Activated B cell treated with CpG ODN at 0.5 μM for 24 hours (primary cell): ENCODE measurements at regions not wholly inside any gene's neighbourhood (a gene's known extent, or its start where the extent isn't known, plus 50 kb on each side); places are given as distances from the start of the nearest gene placed in this dataset.
"Not testable (repeated sequence)": the region's sequence is repeated elsewhere in the genome, so short reads cannot be mapped to it uniquely, and the experiment has no call there.

Source experiments
- ATAC-seq: fragments of 200-7000 bp; cut with Tn5 transposase; one replicate; pipeline ENCODE4 v1.10.0; 2021; ENCODE audit warnings: low read depth, mild to moderate bottlenecking, moderate library complexity
- CTCF ChIA-PET: fragments of 350-600 bp; sonication (Branson Sonifier 250); formaldehyde crosslinking; loops from one replicate; lab custom pipeline; 2021; ENCODE audit warnings: antibody characterized with exemption; lab: Charles Lee
- POLR2A ChIA-PET: fragments of 350-600 bp; sonication (Branson Sonifier 250); formaldehyde crosslinking; loops from one replicate; lab custom pipeline; 2021; ENCODE audit warnings: antibody characterized with exemption; lab: Charles Lee
- DNase-seq: peaks from one replicate; pipeline ENCODE4 v3.0.0; 2022
- H3K27ac Mint-ChIP-seq: one replicate; pipeline ENCODE4 v1.8.0; 2020; ENCODE audit warnings: mixed read lengths
- H3K27me3 Mint-ChIP-seq: one replicate; pipeline ENCODE4 v1.8.0; 2021; ENCODE audit warnings: mixed read lengths
- H3K36me3 Mint-ChIP-seq: one replicate; pipeline ENCODE4 v1.8.0; 2021; ENCODE audit warnings: low read depth, mixed read lengths
- H3K4me1 Mint-ChIP-seq: one replicate; pipeline ENCODE4 v1.8.0; 2021; ENCODE audit warnings: mixed read lengths
- H3K4me3 Mint-ChIP-seq: one replicate; pipeline ENCODE4 v1.8.0; 2020; ENCODE audit warnings: mild to moderate bottlenecking, mixed read lengths
- H3K9me3 Mint-ChIP-seq: one replicate; pipeline ENCODE4 v1.8.0; 2020; ENCODE audit warnings: mixed read lengths
- intact Hi-C: fragments of 100-400 bp; cut with micrococcal nuclease; formaldehyde crosslinking; loops from one replicate; pipeline ENCODE4 v1.15.1; 2024
- TF ChIP-seq, protein P1 (sequence below): fragments of 200-600 bp; IDR thresholded peaks from one replicate; pipeline ENCODE4 v1.8.0; 2022; ENCODE audit warnings: antibody characterized with exemption, mild to moderate bottlenecking

DNA sequence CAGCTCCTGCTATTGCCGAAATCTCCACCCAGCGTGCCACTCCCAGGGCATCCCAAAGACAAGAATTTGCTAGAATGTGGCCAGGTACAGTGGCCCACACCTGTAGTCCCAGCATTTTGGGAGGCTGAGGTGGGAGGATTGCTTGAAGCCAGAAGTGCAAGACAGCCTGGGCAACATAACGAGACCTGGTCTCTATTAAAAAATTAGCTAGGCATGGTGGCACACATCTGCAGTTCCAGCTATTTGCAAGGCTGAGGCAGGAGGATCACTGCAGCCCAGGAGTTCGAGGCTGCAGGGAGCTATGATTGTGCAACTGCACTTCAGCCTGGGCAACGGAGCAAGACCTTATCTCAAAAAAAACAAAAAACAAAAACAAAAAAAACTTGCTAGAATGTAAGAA is 73.3 kb upstream of the LYZL2 start:
- Mint-ChIP-seq H3K4me3 (no peak overlapping the region), H3K9me3 (no peaks in the 10 kb centered on the region), H3K36me3 (no peaks in the 10 kb centered on the region), H3K27ac (no peak overlapping the region), H3K4me1 (peaks cover 64% of the 10 kb centered on the region), H3K27me3 (no peaks in the 10 kb centered on the region)
- POLR2A ChIA-PET, result no interaction called here
- CTCF ChIA-PET, result interaction anchor here (1.0 to 5.7 kb wide), 2 partner anchors 13 to 16 kb away, joined by 3 to 42 read pairs; no protein-coding TSS in a partner anchor
- DNase-seq, result no peak
- ATAC-seq, result no peak
- TF ChIP-seq, protein P1, sequence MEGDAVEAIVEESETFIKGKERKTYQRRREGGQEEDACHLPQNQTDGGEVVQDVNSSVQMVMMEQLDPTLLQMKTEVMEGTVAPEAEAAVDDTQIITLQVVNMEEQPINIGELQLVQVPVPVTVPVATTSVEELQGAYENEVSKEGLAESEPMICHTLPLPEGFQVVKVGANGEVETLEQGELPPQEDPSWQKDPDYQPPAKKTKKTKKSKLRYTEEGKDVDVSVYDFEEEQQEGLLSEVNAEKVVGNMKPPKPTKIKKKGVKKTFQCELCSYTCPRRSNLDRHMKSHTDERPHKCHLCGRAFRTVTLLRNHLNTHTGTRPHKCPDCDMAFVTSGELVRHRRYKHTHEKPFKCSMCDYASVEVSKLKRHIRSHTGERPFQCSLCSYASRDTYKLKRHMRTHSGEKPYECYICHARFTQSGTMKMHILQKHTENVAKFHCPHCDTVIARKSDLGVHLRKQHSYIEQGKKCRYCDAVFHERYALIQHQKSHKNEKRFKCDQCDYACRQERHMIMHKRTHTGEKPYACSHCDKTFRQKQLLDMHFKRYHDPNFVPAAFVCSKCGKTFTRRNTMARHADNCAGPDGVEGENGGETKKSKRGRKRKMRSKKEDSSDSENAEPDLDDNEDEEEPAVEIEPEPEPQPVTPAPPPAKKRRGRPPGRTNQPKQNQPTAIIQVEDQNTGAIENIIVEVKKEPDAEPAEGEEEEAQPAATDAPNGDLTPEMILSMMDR, result no peak
- intact Hi-C loops, result no loop called here

DNA sequence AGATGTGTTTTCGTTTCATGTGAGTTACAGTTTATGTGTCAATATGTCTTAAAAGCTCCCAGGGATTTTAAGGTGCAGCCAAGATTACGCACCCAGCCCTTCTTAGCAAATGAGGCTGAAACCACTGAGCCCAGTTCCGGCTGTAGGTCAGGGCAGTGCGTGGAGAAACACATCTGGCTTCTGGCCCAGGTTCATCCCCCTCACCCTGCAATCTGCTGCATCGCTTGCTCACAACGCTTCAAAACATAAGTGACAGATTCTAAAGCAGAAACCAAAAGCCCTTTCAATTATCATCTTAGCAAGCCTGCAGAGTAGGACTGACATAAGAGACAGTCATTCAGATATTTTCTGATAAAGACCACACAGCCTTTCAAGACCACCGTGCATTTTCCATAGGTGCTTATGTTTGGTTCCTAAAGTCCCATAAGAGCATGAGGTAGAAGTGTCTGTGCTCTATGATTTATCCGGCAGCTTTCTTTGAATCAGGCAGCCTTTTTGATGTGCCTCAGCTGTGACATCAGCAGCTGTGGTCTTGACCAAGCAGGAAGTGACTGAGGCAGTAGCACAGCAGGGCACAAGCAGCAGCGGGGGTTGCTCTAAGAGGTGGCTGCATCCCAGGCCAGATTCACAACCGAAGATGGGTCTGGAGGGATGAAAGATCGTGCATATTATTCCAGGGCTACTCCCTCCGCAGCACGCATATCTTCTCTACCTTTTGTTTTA is 72.1 kb upstream of the LYZL2 start:
- Mint-ChIP-seq H3K36me3 (no peaks in the 10 kb centered on the region), H3K27me3 (no peaks in the 10 kb centered on the region), H3K4me1 (peaks cover 64% of the 10 kb centered on the region), H3K4me3 (peak overlapping the region; percentile 74), H3K27ac (peak overlapping the region; percentile 86), H3K9me3 (no peaks in the 10 kb centered on the region)
- intact Hi-C loops, result loop anchor here (1.0 kb wide), 2 partner anchors 14 to 1059 kb away; no protein-coding TSS in a partner anchor
- DNase-seq (no peak), ATAC-seq (peak; percentile 61)
- ChIA-PET POLR2A (interaction anchor here (0.6 to 1.7 kb wide), 2 partner anchors 14 kb away, joined by 3 to 4 read pairs; no protein-coding TSS in a partner anchor), CTCF (interaction anchor here (5.7 kb wide), 1 partner anchor 15 kb away, joined by 42 read pairs; no protein-coding TSS in a partner anchor)
- TF ChIP-seq, protein P1, result no peak

DNA sequence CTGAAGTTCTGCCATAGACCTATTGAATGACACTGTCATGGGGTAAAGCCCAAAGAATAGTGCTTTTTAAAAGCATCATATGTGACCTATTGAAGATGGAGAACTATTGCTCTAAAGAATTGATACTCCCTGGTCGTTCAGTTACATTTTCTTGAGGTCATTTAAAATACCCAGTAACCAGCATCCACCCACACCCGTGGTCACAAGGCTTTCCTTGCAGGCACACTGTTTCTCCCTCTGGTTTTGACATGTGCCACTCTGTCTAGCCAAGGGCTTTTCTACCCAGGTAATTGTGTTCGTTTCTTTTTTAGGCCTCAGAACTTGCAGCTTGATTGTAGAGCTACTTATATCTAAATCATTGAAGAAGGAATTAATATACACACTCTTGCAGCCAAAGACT is 68.3 kb upstream of the LYZL2 start:
- no peaks in the 10 kb centered on the region for H3K36me3 Mint-ChIP-seq
- ChIA-PET POLR2A (no interaction called here), CTCF (interaction anchor here (2.3 kb wide), 1 partner anchor 10 kb away, joined by 7 read pairs; no protein-coding TSS in a partner anchor)
- H3K27ac Mint-ChIP-seq, result no peak overlapping the region
- no peaks in the 10 kb centered on the region for H3K9me3 Mint-ChIP-seq
- intact Hi-C loops, result no loop called here
- H3K4me1 Mint-ChIP-seq, result peaks cover 30% of the 10 kb centered on the region
- no peak for DNase-seq
- no peak for ATAC-seq
- TF ChIP-seq, protein P1, result no peak
- H3K27me3 Mint-ChIP-seq, result no peaks in the 10 kb centered on the region
- no peak overlapping the region for H3K4me3 Mint-ChIP-seq

DNA sequence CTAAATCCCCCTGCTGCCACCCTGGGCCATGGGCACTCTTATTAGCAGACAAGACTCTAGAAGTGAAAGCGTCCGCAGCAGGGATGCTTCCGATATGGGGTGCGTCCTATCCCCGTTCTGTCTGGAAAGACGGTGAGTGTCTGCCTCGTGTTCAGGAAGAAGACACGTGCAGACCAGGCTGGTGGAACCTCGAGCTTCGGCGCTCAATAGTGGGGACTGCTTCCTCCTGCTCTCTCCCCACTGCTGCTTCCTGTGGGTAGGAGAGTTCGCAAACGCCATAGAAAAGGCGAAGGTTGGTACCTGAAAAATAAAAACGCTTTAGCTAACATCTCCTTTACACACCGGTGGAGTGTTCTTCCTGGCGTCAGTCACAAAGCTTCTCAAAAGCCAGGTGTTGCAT is 67.7 kb upstream of the LYZL2 start:
- H3K27me3 Mint-ChIP-seq, POLR2A ChIA-PET, H3K4me3 Mint-ChIP-seq, ATAC-seq, H3K9me3 Mint-ChIP-seq, intact Hi-C loops, H3K36me3 Mint-ChIP-seq, DNase-seq, H3K27ac Mint-ChIP-seq: not testable (repeated sequence)
- peaks cover 27% of the 10 kb centered on the region for H3K4me1 Mint-ChIP-seq
- CTCF ChIA-PET, result interaction anchor here (2.3 kb wide), 1 partner anchor 10 kb away, joined by 7 read pairs; no protein-coding TSS in a partner anchor

DNA sequence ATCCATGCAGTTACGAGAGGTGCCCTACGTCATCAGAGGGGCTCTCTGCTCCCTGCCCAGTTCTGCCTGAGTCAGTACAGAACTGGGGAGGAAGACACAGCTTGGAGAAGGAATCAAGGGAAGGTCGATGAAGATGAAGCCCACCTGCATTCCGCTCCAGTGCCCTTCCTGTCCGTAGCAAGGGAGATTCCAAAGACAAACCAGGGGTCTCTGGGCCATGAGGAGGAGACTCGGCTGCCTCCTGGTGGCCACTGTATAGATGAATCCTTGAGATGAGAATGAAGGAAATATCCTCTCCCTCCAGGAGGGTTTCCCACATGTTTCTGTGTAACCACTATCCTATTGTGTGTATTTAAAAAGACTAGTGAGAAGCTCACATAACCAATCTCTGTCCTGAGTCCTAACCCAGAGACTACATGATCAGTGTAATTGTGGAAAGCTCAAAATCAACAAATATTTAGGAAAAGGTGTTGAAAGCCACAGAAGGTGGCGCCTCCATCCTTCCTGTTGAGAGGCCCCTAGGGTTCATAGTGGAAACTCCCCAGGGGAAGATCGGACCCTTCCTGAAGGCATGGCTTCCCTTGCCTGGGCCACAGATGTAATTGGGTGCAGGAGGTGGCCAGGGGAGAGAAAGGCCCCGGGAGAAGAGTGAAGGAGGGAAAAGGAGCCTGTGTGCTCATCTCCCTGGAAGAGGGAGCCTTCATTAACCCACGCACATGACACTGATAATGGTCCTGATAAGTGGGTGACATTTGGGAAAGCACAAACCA is 67.0 kb upstream of the LYZL2 start:
- DNase-seq, ATAC-seq, H3K27ac Mint-ChIP-seq, H3K27me3 Mint-ChIP-seq, H3K36me3 Mint-ChIP-seq, H3K4me3 Mint-ChIP-seq, POLR2A ChIA-PET, H3K9me3 Mint-ChIP-seq, intact Hi-C loops: not testable (repeated sequence)
- peaks cover 23% of the 10 kb centered on the region for H3K4me1 Mint-ChIP-seq
- CTCF ChIA-PET, result interaction anchor here (2.3 kb wide), 1 partner anchor 9 kb away, joined by 7 read pairs; no protein-coding TSS in a partner anchor

DNA sequence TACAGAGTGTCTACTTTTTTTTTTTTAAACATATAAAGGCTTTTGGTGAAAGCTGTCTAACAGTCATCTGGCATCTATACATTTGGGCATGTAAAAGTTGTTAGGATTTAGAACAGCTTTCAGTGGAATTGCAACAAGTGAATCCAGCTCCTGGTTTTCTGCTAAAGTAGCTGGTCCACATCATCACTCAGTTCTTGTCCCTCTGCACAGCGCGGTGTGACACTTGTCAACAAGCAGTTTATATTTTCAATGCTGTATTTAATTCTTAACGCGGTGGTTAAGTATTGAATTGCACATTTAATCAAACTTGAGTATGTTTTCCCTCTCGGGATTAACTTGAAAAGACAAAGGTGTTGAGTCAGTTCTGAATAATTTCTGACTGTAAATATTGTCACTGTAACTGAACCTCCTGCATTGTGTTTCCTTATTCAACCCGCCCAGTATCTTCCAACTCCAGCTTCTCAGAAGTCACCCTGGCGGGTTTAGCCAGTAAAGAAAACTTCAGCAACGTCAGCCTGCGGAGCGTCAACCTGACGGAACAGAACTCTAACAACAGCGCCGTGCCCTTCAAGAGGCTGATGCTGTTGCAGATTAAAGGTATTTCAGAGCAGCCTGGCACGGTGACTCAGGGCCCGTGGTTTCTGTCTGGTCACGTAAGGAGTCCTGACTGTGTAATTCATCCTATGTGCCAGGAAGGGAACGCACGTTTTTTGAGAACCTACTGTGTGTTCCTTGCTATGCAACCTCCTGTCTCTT is 66.1 kb upstream of the LYZL2 start:
- intact Hi-C loops, POLR2A ChIA-PET, H3K9me3 Mint-ChIP-seq, H3K27ac Mint-ChIP-seq, H3K4me3 Mint-ChIP-seq, H3K36me3 Mint-ChIP-seq, H3K27me3 Mint-ChIP-seq, DNase-seq, ATAC-seq: not testable (repeated sequence)
- CTCF ChIA-PET, result interaction anchor here (2.3 kb wide), 1 partner anchor 8 kb away, joined by 7 read pairs; no protein-coding TSS in a partner anchor
- peaks cover 17% of the 10 kb centered on the region for H3K4me1 Mint-ChIP-seq
